Activated B cell treated with CpG ODN at 0.5 μM for 24 hours (primary cell): ENCODE measurements at regions not wholly inside any gene's neighbourhood (a gene's known extent, or its start where the extent isn't known, plus 50 kb on each side); places are given as distances from the start of the nearest gene placed in this dataset.

Experiments
- ATAC-seq: fragments of 200-7000 bp; cut with Tn5 transposase; one replicate; pipeline ENCODE4 v1.10.0; 2021; ENCODE audit warnings: low read depth, mild to moderate bottlenecking, moderate library complexity
- CTCF ChIA-PET: fragments of 350-600 bp; sonication (Branson Sonifier 250); formaldehyde crosslinking; loops from one replicate; lab custom pipeline; 2021; ENCODE audit warnings: antibody characterized with exemption; lab: Charles Lee
- POLR2A ChIA-PET: fragments of 350-600 bp; sonication (Branson Sonifier 250); formaldehyde crosslinking; loops from one replicate; lab custom pipeline; 2021; ENCODE audit warnings: antibody characterized with exemption; lab: Charles Lee
- DNase-seq: peaks from one replicate; pipeline ENCODE4 v3.0.0; 2022
- H3K27ac Mint-ChIP-seq: one replicate; pipeline ENCODE4 v1.8.0; 2020; ENCODE audit warnings: mixed read lengths
- H3K27me3 Mint-ChIP-seq: one replicate; pipeline ENCODE4 v1.8.0; 2021; ENCODE audit warnings: mixed read lengths
- H3K36me3 Mint-ChIP-seq: one replicate; pipeline ENCODE4 v1.8.0; 2021; ENCODE audit warnings: low read depth, mixed read lengths
- H3K4me1 Mint-ChIP-seq: one replicate; pipeline ENCODE4 v1.8.0; 2021; ENCODE audit warnings: mixed read lengths
- H3K4me3 Mint-ChIP-seq: one replicate; pipeline ENCODE4 v1.8.0; 2020; ENCODE audit warnings: mild to moderate bottlenecking, mixed read lengths
- H3K9me3 Mint-ChIP-seq: one replicate; pipeline ENCODE4 v1.8.0; 2020; ENCODE audit warnings: mixed read lengths
- intact Hi-C: fragments of 100-400 bp; cut with micrococcal nuclease; formaldehyde crosslinking; loops from one replicate; pipeline ENCODE4 v1.15.1; 2024
- TF ChIP-seq, protein P1 (sequence below): fragments of 200-600 bp; IDR thresholded peaks from one replicate; pipeline ENCODE4 v1.8.0; 2022; ENCODE audit warnings: antibody characterized with exemption, mild to moderate bottlenecking

DNA sequence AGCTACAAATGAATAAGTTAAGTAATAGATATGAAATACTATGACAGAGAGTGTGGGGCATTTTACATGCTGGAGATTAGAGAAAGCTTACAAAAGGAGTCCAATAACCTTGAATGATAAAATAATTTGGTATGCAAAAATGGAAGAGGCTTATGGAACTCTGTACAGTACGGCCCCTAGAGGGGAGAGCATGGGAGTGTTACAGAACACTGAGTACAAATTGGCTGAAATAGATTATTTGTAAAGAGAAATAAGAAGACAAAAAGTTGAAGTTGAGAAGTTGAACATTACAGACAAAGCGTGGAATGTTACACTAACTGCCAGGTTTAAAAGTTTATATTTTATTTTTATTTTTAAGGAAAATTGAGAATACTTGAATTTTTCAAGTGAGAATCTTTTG, 192.1 kb upstream of the DOK6 start:
- POLR2A ChIA-PET = no interaction called here

DNA sequence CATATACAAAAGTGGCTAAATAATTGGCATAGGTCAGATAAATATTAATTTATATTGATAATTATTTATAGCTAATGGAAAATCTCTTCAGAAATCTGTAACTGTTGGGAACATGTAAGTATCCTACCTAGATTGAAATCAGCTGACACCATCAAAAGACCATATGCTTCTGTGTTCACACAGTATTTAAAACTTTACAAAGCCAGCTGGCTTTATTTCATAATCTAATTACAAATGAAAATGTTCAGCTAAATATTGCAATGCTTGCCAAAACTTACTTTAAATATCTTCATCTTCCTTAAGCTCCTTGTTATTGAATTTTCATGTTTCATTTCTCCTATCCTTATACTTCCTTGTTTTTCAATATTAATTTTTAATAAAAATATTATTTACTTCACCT, 190.9 kb upstream of the DOK6 start:
- ChIA-PET POLR2A (no interaction called here), CTCF (no interaction called here)
- intact Hi-C loops = loop anchor here (10.0 kb wide), 2 partner anchors 55 to 65 kb away; no protein-coding TSS in a partner anchor
- Mint-ChIP-seq H3K4me1 (no peaks in the 10 kb centered on the region), H3K4me3 (no peak overlapping the region), H3K27ac (no peak overlapping the region), H3K27me3 (no peaks in the 10 kb centered on the region), H3K9me3 (no peaks in the 10 kb centered on the region), H3K36me3 (no peaks in the 10 kb centered on the region)
- TF ChIP-seq, protein P1, sequence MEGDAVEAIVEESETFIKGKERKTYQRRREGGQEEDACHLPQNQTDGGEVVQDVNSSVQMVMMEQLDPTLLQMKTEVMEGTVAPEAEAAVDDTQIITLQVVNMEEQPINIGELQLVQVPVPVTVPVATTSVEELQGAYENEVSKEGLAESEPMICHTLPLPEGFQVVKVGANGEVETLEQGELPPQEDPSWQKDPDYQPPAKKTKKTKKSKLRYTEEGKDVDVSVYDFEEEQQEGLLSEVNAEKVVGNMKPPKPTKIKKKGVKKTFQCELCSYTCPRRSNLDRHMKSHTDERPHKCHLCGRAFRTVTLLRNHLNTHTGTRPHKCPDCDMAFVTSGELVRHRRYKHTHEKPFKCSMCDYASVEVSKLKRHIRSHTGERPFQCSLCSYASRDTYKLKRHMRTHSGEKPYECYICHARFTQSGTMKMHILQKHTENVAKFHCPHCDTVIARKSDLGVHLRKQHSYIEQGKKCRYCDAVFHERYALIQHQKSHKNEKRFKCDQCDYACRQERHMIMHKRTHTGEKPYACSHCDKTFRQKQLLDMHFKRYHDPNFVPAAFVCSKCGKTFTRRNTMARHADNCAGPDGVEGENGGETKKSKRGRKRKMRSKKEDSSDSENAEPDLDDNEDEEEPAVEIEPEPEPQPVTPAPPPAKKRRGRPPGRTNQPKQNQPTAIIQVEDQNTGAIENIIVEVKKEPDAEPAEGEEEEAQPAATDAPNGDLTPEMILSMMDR = no peak
- ATAC-seq (no peak), DNase-seq (no peak)

More for the DNA sequence above, 192.1 kb upstream of the DOK6 start:
- ATAC-seq (no peak), DNase-seq (no peak)
- no peak overlapping the region for H3K4me3 Mint-ChIP-seq
- H3K27ac Mint-ChIP-seq = no peak overlapping the region
- intact Hi-C loops = no loop called here
- no peaks in the 10 kb centered on the region for H3K36me3 Mint-ChIP-seq
- H3K27me3 Mint-ChIP-seq = no peaks in the 10 kb centered on the region
- H3K4me1 Mint-ChIP-seq = no peaks in the 10 kb centered on the region
- TF ChIP-seq, protein P1 = no peak
- H3K9me3 Mint-ChIP-seq = no peaks in the 10 kb centered on the region
- CTCF ChIA-PET = no interaction called here

DNA sequence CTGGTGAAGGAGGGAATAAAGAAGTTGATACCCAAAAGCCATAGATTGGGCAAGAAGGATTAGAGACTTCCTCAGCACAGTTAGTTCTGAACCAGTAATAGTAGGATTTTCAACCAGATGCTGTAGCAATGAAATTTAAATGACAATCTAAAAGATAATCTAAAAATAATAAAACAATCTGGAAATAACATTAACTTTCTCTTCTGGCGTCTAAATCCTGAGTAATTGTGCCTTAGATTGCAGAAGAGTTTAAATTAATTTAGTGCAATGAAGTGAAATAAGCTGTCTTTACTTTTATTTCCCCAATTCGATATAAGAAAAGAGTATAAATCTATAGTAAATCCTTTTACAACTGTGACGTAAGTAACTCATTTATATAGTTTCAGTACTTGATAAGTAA, 186.8 kb upstream of the DOK6 start:
- TF ChIP-seq, protein P1 = no peak
- ATAC-seq (no peak), DNase-seq (no peak)
- no peak overlapping the region for H3K27ac Mint-ChIP-seq
- H3K4me1 Mint-ChIP-seq = no peaks in the 10 kb centered on the region
- intact Hi-C loops = loop anchor here (10.0 kb wide), 2 partner anchors 59 to 61 kb away; no protein-coding TSS in a partner anchor
- H3K4me3 Mint-ChIP-seq = no peak overlapping the region
- no peaks in the 10 kb centered on the region for H3K27me3 Mint-ChIP-seq
- no peaks in the 10 kb centered on the region for H3K36me3 Mint-ChIP-seq
- POLR2A ChIA-PET = no interaction called here
- no peaks in the 10 kb centered on the region for H3K9me3 Mint-ChIP-seq
- CTCF ChIA-PET = no interaction called here

DNA sequence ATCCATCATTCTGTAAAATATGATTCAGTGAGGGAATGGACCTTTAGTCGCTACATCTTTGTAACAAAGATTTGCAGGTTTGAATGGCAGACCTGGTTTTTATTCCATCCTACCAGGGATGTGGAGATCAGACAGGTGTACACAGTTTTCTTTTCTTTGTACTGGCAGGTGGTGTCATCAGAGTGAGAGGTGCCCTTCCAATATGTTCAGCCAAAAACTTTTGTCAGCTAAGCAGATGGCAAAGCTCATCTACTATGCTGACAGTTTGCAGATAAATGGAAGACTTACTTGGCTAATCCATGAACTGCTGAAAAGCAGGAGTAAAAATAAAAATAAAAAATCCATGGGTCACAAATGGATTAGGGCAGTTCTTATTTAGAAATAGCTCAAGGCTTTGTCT, 185.5 kb upstream of the DOK6 start:
- no peaks in the 10 kb centered on the region for H3K9me3 Mint-ChIP-seq
- no peak overlapping the region for H3K27ac Mint-ChIP-seq
- DNase-seq (no peak), ATAC-seq (no peak)
- no peaks in the 10 kb centered on the region for H3K27me3 Mint-ChIP-seq
- ChIA-PET CTCF (no interaction called here), POLR2A (no interaction called here)
- TF ChIP-seq, protein P1 = no peak
- H3K4me3 Mint-ChIP-seq = no peak overlapping the region
- H3K4me1 Mint-ChIP-seq = no peaks in the 10 kb centered on the region
- H3K36me3 Mint-ChIP-seq = no peaks in the 10 kb centered on the region
- intact Hi-C loops = loop anchor here (10.0 kb wide), 2 partner anchors 60 kb away; no protein-coding TSS in a partner anchor

DNA sequence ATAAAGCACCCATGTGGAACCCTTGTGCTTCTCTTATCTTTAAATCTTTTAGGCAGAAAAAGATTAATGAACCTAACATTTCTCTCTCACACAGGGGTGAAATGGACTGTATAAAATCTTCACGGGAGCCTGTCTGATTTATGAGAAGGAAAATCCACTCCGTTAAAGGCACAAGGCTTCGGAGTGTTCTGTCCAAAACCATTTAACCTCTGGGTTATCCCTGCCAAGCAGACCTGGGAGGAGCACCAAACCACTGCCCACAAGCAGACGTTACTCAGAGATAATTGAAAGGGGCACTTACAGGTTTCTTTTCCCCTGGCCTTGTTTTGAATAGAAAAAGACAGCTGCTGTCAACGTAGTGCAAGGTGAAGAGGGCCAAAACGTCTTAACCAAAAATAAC, 184.4 kb upstream of the DOK6 start:
- TF ChIP-seq, protein P1 = no peak
- no peak for DNase-seq
- no peaks in the 10 kb centered on the region for H3K27me3 Mint-ChIP-seq
- ChIA-PET CTCF (no interaction called here), POLR2A (no interaction called here)
- H3K4me1 Mint-ChIP-seq = no peaks in the 10 kb centered on the region
- no peak overlapping the region for H3K4me3 Mint-ChIP-seq
- intact Hi-C loops = loop anchor here (10.0 kb wide), 2 partner anchors 58 to 62 kb away; no protein-coding TSS in a partner anchor
- no peak for ATAC-seq
- no peak overlapping the region for H3K27ac Mint-ChIP-seq
- H3K9me3 Mint-ChIP-seq = no peaks in the 10 kb centered on the region
- no peaks in the 10 kb centered on the region for H3K36me3 Mint-ChIP-seq
